ENCODE measurements at regions not wholly inside any gene's neighbourhood (a gene's known extent, or its start where the extent isn't known, plus 50 kb on each side); places are given as distances from the start of the nearest gene placed in this dataset.

GRCh38 chr3:118577055-118577777 lies 457.4 kb downstream of the IGSF11 start:
- no peaks in the 10 kb centered on the region for H3K79me2 ChIP-seq (ENCODE audit: insufficient read depth, low read length)
- H3K9ac ChIP-seq (ENCODE audit: low read depth, low read length), result no peak overlapping the region
- H3K9me3 ChIP-seq (ENCODE audit: insufficient read depth, low read length, severe bottlenecking), result no peaks in the 10 kb centered on the region
- H3K27me3 ChIP-seq (ENCODE audit: insufficient read depth, low read length, poor library complexity), result no peaks in the 10 kb centered on the region
- TF ChIP-seq CTCF (IDR thresholded peaks at IDR 0.05; ENCODE audit: borderline replicate concordance, extremely low read depth, low read length, poor library complexity, severe bottlenecking) (no peak), EZH2 (IDR thresholded peaks at IDR 0.05; ENCODE audit: borderline replicate concordance, low read depth, low read length, severe bottlenecking) (no peak)
- no peak overlapping the region for H3K4me3 ChIP-seq (ENCODE audit: low read depth in 1 of 2, low read length in 2 of 2)
- no peaks in the 10 kb centered on the region for H3K4me1 ChIP-seq (ENCODE audit: insufficient read depth, low read length)
- DNase-seq (no peak), ATAC-seq (ENCODE audit: insufficient read depth, low read depth) (no peak)
- H3K4me2 ChIP-seq (ENCODE audit: insufficient read depth, low read length), result no peak overlapping the region
- no peaks in the 10 kb centered on the region for H3K36me3 ChIP-seq (ENCODE audit: insufficient read depth, low read length)
- H4K20me1 ChIP-seq (ENCODE audit: insufficient read depth, low read length), result no peaks in the 10 kb centered on the region
- no peak overlapping the region for H3K27ac ChIP-seq (ENCODE audit: low read length)
- H2AFZ ChIP-seq (ENCODE audit: low read depth, low read length), result no peak overlapping the region

GRCh38 chr3:118578559-118578958 lies 456.1 kb downstream of the IGSF11 start:
- Histone ChIP-seq H3K36me3 (ENCODE audit: insufficient read depth, low read length) (no peaks in the 10 kb centered on the region), H3K4me3 (ENCODE audit: low read depth in 1 of 2, low read length in 2 of 2) (no peak overlapping the region), H3K79me2 (ENCODE audit: insufficient read depth, low read length) (no peaks in the 10 kb centered on the region), H2AFZ (ENCODE audit: low read depth, low read length) (no peak overlapping the region), H4K20me1 (ENCODE audit: insufficient read depth, low read length) (no peaks in the 10 kb centered on the region), H3K27ac (ENCODE audit: low read length) (no peak overlapping the region), H3K4me2 (ENCODE audit: insufficient read depth, low read length) (no peak overlapping the region), H3K9ac (ENCODE audit: low read depth, low read length) (no peak overlapping the region), H3K4me1 (ENCODE audit: insufficient read depth, low read length) (no peaks in the 10 kb centered on the region), H3K9me3 (ENCODE audit: insufficient read depth, low read length, severe bottlenecking) (no peaks in the 10 kb centered on the region), H3K27me3 (ENCODE audit: insufficient read depth, low read length, poor library complexity) (no peaks in the 10 kb centered on the region)
- TF ChIP-seq CTCF (IDR thresholded peaks at IDR 0.05; ENCODE audit: borderline replicate concordance, extremely low read depth, low read length, poor library complexity, severe bottlenecking), result no peak
- DNase-seq (no peak), ATAC-seq (ENCODE audit: insufficient read depth, low read depth) (no peak)

GRCh38 chr3:118587037-118587741 lies 447.5 kb downstream of the IGSF11 start:
- TF ChIP-seq CTCF (IDR thresholded peaks at IDR 0.05; ENCODE audit: borderline replicate concordance, extremely low read depth, low read length, poor library complexity, severe bottlenecking) (no peak), EZH2 (IDR thresholded peaks at IDR 0.05; ENCODE audit: borderline replicate concordance, low read depth, low read length, severe bottlenecking) (no peak)
- no peak overlapping the region for H3K27ac ChIP-seq (ENCODE audit: low read length)
- no peak; the same call in 2 of the 3 replicates for ATAC-seq (ENCODE audit: insufficient read depth, low read depth)
- no peaks in the 10 kb centered on the region for H3K4me1 ChIP-seq (ENCODE audit: insufficient read depth, low read length)
- no peaks in the 10 kb centered on the region for H3K9me3 ChIP-seq (ENCODE audit: insufficient read depth, low read length, severe bottlenecking)
- H3K27me3 ChIP-seq (ENCODE audit: insufficient read depth, low read length, poor library complexity), result no peaks in the 10 kb centered on the region
- H3K9ac ChIP-seq (ENCODE audit: low read depth, low read length), result no peak overlapping the region
- no peak overlapping the region for H3K4me2 ChIP-seq (ENCODE audit: insufficient read depth, low read length)
- no peak overlapping the region for H2AFZ ChIP-seq (ENCODE audit: low read depth, low read length)
- H3K4me3 ChIP-seq (ENCODE audit: low read depth in 1 of 2, low read length in 2 of 2), result no peak overlapping the region
- DNase-seq, result no peak
- no peaks in the 10 kb centered on the region for H3K36me3 ChIP-seq (ENCODE audit: insufficient read depth, low read length)
- H4K20me1 ChIP-seq (ENCODE audit: insufficient read depth, low read length), result no peaks in the 10 kb centered on the region
- H3K79me2 ChIP-seq (ENCODE audit: insufficient read depth, low read length), result no peaks in the 10 kb centered on the region
